ENCODE measurements at regions not wholly inside any gene's neighbourhood (a gene's known extent, or its start where the extent isn't known, plus 50 kb on each side); places are given as distances from the start of the nearest gene placed in this dataset.

- no peak for TF ChIP-seq REST (IDR thresholded peaks at IDR 0.05; ENCODE audit: insufficient read depth in 1 of 2, low read depth in 2 of 2, low read length in 2 of 2)
- no peak for TF ChIP-seq POLR2AphosphoS5 (IDR thresholded peaks at IDR 0.05; ENCODE audit: low read depth, low read length)
- no peak for TF ChIP-seq SIN3A (IDR thresholded peaks at IDR 0.05; ENCODE audit: borderline replicate concordance, insufficient read depth, low read length)
These were observed 517.0 kb downstream of the TENT5A start for GRCh38 chr6:81235512-81235911.

All from PFSK-1 (cell line).